Astrocyte of the spinal cord (primary cell): ENCODE measurements at regions not wholly inside any gene's neighbourhood (a gene's known extent, or its start where the extent isn't known, plus 50 kb on each side); places are given as distances from the start of the nearest gene placed in this dataset.

Experiments used
- DNase-seq: peaks from one replicate; pipeline ENCODE4 v3.0.0; 2011; ENCODE audit warnings: low read depth, low spot score
- H3K4me3 ChIP-seq: 2 replicates; pipeline ENCODE4 v1.5.1; 2011; ENCODE audit warnings: low read depth, mild to moderate bottlenecking, low read length, moderate library complexity
- in situ Hi-C: cut with HindIII; loops from 2 replicates; pipeline ENCODE4 v1.10.0; 2017; ENCODE audit warnings: low sequenced_read_pairs
- TF ChIP-seq, protein P1 (sequence below): IDR thresholded peaks from 2 replicates; pipeline ENCODE4 v1.5.1; 2012; ENCODE audit warnings: low read depth, mild to moderate bottlenecking, low read length, inconsistent platforms

DNA sequence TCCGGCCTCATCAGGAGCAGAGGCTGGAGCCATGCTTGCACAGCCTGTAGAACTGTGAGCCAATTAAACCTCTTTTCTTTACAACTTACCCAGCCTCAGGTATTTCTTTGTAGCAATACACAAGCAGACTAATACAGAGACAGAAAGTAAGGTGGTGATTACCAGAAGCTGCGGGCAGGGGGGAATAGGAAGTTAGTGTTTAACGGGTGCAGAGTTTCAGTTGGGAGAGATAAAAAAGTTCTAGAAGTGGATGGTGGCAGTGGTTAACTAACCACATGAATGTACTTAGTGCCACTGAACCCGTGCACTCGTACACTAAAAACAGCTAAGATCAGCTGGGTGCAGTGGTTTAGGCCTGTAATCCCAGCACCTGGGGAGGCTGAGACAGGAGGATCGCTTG, 80.4 kb upstream of the TARDBP start:
- DNase-seq, result no peak
- in situ Hi-C loops, result no loop called here
- TF ChIP-seq, protein P1, sequence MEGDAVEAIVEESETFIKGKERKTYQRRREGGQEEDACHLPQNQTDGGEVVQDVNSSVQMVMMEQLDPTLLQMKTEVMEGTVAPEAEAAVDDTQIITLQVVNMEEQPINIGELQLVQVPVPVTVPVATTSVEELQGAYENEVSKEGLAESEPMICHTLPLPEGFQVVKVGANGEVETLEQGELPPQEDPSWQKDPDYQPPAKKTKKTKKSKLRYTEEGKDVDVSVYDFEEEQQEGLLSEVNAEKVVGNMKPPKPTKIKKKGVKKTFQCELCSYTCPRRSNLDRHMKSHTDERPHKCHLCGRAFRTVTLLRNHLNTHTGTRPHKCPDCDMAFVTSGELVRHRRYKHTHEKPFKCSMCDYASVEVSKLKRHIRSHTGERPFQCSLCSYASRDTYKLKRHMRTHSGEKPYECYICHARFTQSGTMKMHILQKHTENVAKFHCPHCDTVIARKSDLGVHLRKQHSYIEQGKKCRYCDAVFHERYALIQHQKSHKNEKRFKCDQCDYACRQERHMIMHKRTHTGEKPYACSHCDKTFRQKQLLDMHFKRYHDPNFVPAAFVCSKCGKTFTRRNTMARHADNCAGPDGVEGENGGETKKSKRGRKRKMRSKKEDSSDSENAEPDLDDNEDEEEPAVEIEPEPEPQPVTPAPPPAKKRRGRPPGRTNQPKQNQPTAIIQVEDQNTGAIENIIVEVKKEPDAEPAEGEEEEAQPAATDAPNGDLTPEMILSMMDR, result no peak
- no peak overlapping the region for H3K4me3 ChIP-seq

DNA sequence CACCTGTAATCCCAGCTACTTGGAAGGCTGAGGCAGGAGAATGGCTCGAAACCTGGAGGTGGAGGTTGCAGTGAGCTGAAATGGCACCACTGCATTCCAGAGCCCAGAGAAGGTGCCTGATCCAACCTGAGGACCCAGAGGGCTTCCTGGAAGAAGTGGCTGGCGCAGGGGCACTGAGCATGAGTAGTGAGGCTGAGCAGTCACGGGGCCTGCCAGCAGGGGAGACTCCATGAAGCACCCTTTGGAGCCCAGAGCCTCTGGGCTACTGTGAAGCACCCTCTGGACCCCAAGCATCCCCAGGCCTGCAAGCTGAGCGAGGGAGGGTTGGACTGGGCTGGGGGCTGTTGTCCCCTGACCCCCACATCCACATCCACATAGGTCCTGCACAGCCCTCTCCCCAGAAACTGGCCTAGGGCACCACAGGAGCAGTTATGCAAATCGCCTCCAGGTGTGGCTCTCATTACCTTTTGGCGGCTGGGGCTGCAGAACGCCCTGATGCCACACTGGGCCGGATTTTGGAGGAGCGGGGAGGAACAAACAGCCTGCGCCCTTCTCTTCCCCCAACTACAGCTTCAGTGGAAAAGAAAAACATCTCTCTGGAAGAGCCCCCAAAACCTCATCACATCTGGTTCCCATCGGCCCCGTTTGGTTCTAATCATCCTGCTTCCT, 78.2 kb upstream of the TARDBP start:
- DNase-seq, result no peak
- no peak overlapping the region for H3K4me3 ChIP-seq
- TF ChIP-seq, protein P1, result no peak
- in situ Hi-C loops, result no loop called here

DNA sequence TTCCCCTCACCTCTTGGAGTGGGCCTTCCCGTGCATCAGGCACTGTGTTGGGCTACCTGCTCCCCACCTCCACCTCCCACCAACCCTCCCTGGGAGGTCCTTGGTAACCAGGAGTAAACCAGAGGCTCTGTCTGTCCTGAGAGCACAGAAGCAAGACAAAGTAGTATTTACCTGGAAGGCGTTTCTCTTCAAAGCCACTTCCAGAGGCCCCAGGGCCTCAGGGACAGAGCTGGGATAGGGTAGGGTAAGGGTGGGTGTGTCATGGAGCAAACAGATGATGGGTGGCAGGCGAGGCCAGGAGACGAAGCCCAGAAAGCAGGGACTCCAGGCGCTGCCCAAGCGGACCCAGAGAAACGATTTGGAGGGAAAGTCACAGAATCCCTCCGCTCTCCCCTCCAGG, 77.2 kb upstream of the TARDBP start:
- no peak for DNase-seq
- TF ChIP-seq, protein P1, result no peak
- no peak overlapping the region for H3K4me3 ChIP-seq
- in situ Hi-C loops, result no loop called here

GRCh38 chr1:10935724-10936123, 76.7 kb upstream of the TARDBP start:
- in situ Hi-C loops, result no loop called here
- DNase-seq, result no peak
- H3K4me3 ChIP-seq, result no peak overlapping the region
- TF ChIP-seq, protein P1, result no peak

DNA sequence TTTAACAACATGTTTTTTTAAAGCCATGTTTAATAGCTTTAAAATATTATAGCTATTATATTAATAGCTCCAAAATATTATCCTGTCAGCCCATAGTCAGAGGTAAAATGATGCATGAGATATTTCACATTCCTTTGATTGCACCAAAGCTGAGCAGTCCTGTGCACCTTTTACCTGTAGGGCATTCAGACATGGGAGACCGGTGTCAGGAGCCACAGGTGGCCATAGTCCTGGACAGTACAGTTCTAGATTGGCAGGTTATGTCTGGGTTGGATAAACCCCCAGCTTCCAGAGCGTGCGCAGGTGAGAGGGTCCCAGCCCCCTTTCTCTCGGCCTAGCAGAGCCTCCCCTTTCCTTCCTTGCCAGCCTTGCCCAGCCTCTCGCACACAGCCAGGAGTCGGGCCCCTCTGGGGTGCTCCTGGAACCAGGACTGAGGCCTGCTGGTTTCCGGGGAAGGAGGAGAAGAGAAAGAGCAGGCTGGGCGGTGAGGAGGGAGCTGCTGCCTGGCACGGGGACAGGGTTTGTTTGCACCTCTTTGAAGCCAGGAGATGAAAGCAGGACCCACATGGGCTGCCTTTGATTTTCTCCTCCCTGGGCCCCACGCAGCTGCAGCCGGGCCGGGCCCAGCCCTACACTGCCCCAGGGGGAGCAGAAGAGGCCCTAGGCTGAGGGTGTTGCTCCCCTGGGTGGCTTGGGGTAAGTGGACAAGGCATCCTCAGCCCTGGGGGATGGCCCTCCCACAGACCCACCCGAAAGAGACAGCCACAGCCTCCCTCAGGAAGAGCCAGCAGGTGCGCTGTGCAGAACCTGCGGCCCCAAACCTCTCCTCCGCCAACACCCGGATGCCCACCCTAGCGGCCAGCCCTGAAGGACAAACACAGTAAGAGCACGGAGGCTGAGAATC, 75.2 kb upstream of the TARDBP start:
- in situ Hi-C loops, result no loop called here
- H3K4me3 ChIP-seq, result no peak overlapping the region
- no peak for DNase-seq
- TF ChIP-seq, protein P1, result no peak

DNA sequence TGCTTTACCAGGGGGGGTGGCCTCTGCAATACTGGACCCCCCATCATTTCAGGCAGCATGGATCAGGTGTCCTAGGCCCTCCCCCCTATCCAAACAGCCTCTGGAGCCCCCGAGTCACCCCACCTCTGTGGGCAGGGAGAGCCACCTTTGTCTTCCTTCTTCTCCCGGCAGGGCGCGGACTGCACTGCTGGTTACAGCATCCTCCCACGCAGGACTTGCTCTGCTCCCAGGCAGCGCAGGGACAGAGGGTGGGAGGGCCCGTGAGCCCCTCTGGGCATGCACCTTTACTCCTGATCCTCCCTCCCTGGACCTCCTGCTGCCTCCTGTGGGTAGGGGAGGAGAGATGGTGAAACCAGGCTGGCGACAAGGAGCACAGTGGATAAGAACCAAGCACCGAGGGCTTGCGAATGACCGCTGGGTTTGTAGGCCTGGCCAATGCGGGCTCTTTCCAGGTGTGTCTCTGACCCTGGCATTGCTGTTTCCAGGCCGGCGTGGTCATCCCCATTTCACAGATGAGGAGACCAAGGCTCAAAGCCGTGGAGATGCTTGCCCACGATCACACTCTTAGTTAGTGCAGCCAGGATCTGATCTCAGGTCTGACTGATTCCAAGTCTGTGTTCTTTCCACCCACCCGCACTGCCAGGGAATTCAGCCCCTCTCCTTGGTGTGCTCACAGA, 73.6 kb upstream of the TARDBP start:
- in situ Hi-C loops, result no loop called here
- TF ChIP-seq, protein P1, result no peak
- no peak overlapping the region for H3K4me3 ChIP-seq
- no peak for DNase-seq
